ENCODE measurements at regions not wholly inside any gene's neighbourhood (a gene's known extent, or its start where the extent isn't known, plus 50 kb on each side); places are given as distances from the start of the nearest gene placed in this dataset.
"Not testable (repeated sequence)": the region's sequence is repeated elsewhere in the genome, so short reads cannot be mapped to it uniquely, and the experiment has no call there.

- intact Hi-C loops (cut with DNase I): no loop called here
- DNase-seq: no peak
Observed at GRCh38 chr5:18243846-18244245, 609.6 kb downstream of the TAF11L14 start.

- intact Hi-C loops (cut with DNase I): no loop called here
- no peak for DNase-seq
Observed at GRCh38 chr5:18244309-18244708, 610.0 kb downstream of the TAF11L14 start.

- DNase-seq: no peak
- intact Hi-C loops (cut with DNase I): no loop called here
Observed at GRCh38 chr5:18252559-18252958, 618.3 kb downstream of the TAF11L14 start.

- DNase-seq: no peak
- intact Hi-C loops (cut with DNase I): no loop called here
Observed at GRCh38 chr5:18264126-18264882, 630.0 kb downstream of the TAF11L14 start.

- intact Hi-C loops (cut with DNase I): no loop called here
- DNase-seq: no peak
Observed at GRCh38 chr5:18270635-18271338, 636.5 kb downstream of the TAF11L14 start.

GRCh38 chr5:18276939-18277338 is 642.7 kb downstream of the TAF11L14 start:
- intact Hi-C loops (cut with DNase I): no loop called here
- DNase-seq: no peak

GRCh38 chr5:18281947-18282581 is 647.8 kb downstream of the TAF11L14 start:
- intact Hi-C loops (cut with DNase I): no loop called here
- peak in 1 of 42 donors; percentile 7 for DNase-seq

GRCh38 chr5:18285257-18285656 is 651.0 kb downstream of the TAF11L14 start:
- no peak for DNase-seq
- intact Hi-C loops (cut with DNase I): no loop called here

GRCh38 chr5:18292146-18292545 is 657.9 kb downstream of the TAF11L14 start:
- intact Hi-C loops (cut with DNase I): no loop called here

GRCh38 chr5:18295696-18296095 is 661.4 kb downstream of the TAF11L14 start:
- DNase-seq; intact Hi-C loops (cut with DNase I): not testable (repeated sequence)

More at GRCh38 chr5:18292146-18292545, 657.9 kb downstream of the TAF11L14 start:
- DNase-seq: no peak

- intact Hi-C loops (cut with DNase I): no loop called here
Observed at GRCh38 chr5:18299166-18299565, 664.9 kb downstream of the TAF11L14 start.

GRCh38 chr5:18305288-18305924 is 671.1 kb downstream of the TAF11L14 start:
- intact Hi-C loops (cut with DNase I): loop anchor here (5.0 kb wide), 1 partner anchor 1088 kb away; the partner anchor contains the start of gene BASP1

More at GRCh38 chr5:18299166-18299565, 664.9 kb downstream of the TAF11L14 start:
- no peak for DNase-seq

GRCh38 chr5:18311266-18311665 is 677.0 kb downstream of the TAF11L14 start:
- intact Hi-C loops (cut with DNase I): no loop called here
- no peak for DNase-seq

More at GRCh38 chr5:18305288-18305924, 671.1 kb downstream of the TAF11L14 start:
- DNase-seq: peak in 26 of 42 donors; percentile 8 to 64 (median 29)

- no peak for DNase-seq
- intact Hi-C loops (cut with DNase I): no loop called here
Observed at GRCh38 chr5:18312016-18312415, 677.8 kb downstream of the TAF11L14 start.

- DNase-seq: peak in 7 of 42 donors; percentile 9 to 59 (median 15)
- intact Hi-C loops (cut with DNase I): no loop called here
Observed at GRCh38 chr5:18314192-18314778, 680.0 kb downstream of the TAF11L14 start.

GRCh38 chr5:18321262-18321942 is 687.1 kb downstream of the TAF11L14 start:
- DNase-seq: peak in 6 of 42 donors; percentile 5 to 40 (median 10)
- intact Hi-C loops (cut with DNase I): no loop called here

- DNase-seq: no peak
- intact Hi-C loops (cut with DNase I): no loop called here
Observed at GRCh38 chr5:18323891-18324290, 689.6 kb downstream of the TAF11L14 start.

GRCh38 chr5:18325431-18325830 is 691.2 kb downstream of the TAF11L14 start:
- intact Hi-C loops (cut with DNase I): no loop called here
- DNase-seq: no peak

Data from head of caudate nucleus (tissue), 42 donors.